OCI-LY7 (cell line): ENCODE measurements at regions not wholly inside any gene's neighbourhood (a gene's known extent, or its start where the extent isn't known, plus 50 kb on each side); places are given as distances from the start of the nearest gene placed in this dataset.

Experiments used
- BruUV-seq: library from RNA; stranded (reverse); fragments of 400-500 nt; replicated peaks from 2 replicates; lab custom pipeline; 2021; lab: Mats Ljungman, UMichigan
- CTCF ChIA-PET: fragments of 300-600 bp; sonication (Branson Sonifier 250); formaldehyde crosslinking; loops from one replicate; lab custom pipeline; 2022; ENCODE audit warnings: antibody characterized with exemption; ENCODE audit not compliant: unreplicated experiment; lab: Charles Lee
- POLR2A ChIA-PET: fragments of 300-600 bp; sonication (Branson Sonifier 250); formaldehyde crosslinking; loops from one replicate; lab custom pipeline; 2022; ENCODE audit warnings: antibody characterized with exemption; lab: Charles Lee
- DNase-seq: peaks from one replicate; pipeline ENCODE4 v3.0.0-alpha.2; 2015; ENCODE audit warnings: low spot score
- H2AFZ ChIP-seq: fragments of 200-600 bp; sonication (generic), shearing (Covaris generic); 2 replicates; pipeline ENCODE4 v1.6.1; 2014; ENCODE audit warnings: mild to moderate bottlenecking, antibody characterized with exemption, low read length, moderate library complexity
- H3K27ac ChIP-seq: fragments of 200-600 bp; sonication (generic); 2 replicates; pipeline ENCODE4 v1.5.1; 2014; ENCODE audit warnings: mixed run types, low read depth, mild to moderate bottlenecking, moderate library complexity, low read length, inconsistent platforms; ENCODE audit not compliant: poor library complexity, severe bottlenecking
- H3K36me3 ChIP-seq: fragments of 200-600 bp; sonication (generic); 2 replicates; pipeline ENCODE4 v1.6.1; 2014; ENCODE audit warnings: mild to moderate bottlenecking, antibody characterized with exemption, low read length, moderate library complexity, mixed read lengths; ENCODE audit not compliant: insufficient read depth
- H3K4me1 ChIP-seq: fragments of 200-600 bp; sonication (generic); 2 replicates; pipeline ENCODE4 v1.5.1; 2014; ENCODE audit warnings: mild to moderate bottlenecking, low read length; ENCODE audit not compliant: insufficient read depth, poor library complexity, severe bottlenecking
- H3K4me2 ChIP-seq: fragments of 200-600 bp; sonication (generic); 2 replicates; pipeline ENCODE4 v1.6.1; 2014; ENCODE audit warnings: mild to moderate bottlenecking, low read length
- H3K4me3 ChIP-seq: fragments of 200-600 bp; sonication (generic); 2 replicates; pipeline ENCODE4 v1.5.1; 2014; ENCODE audit warnings: mild to moderate bottlenecking, low read depth, low read length; ENCODE audit not compliant: poor library complexity, severe bottlenecking
- H3K79me2 ChIP-seq: fragments of 200-600 bp; sonication (generic); 2 replicates; pipeline ENCODE4 v1.6.1; 2016; ENCODE audit warnings: low read depth, mild to moderate bottlenecking, low read length, moderate library complexity, mixed read lengths; ENCODE audit not compliant: insufficient read depth
- H3K9me2 ChIP-seq: fragments of 200-600 bp; sonication (generic); 2 replicates; pipeline ENCODE4 v1.6.1; 2016; ENCODE audit warnings: mild to moderate bottlenecking, low read length, mixed read lengths; ENCODE audit not compliant: insufficient read depth
- H3K9me3 ChIP-seq: fragments of 200-600 bp; sonication (generic); 2 replicates; pipeline ENCODE4 v1.6.1; 2014; ENCODE audit warnings: mild to moderate bottlenecking, mixed run types, low read length, mixed read lengths
- H4K20me1 ChIP-seq: fragments of 200-600 bp; sonication (generic); 2 replicates; pipeline ENCODE4 v1.6.1; 2014; ENCODE audit warnings: mild to moderate bottlenecking, antibody characterized with exemption, low read length, moderate library complexity, mixed read lengths; ENCODE audit not compliant: insufficient read depth
- EZH2phosphoT487 ChIP-seq: fragments of 200-600 bp; sonication (generic); IDR thresholded peaks from 2 replicates; pipeline ENCODE4 v1.6.1; 2018; ENCODE audit warnings: low read depth, borderline replicate concordance, mild to moderate bottlenecking, mixed run types, antibody characterized with exemption, low read length, moderate library complexity, mixed read lengths
- intact Hi-C: fragments of 100-400 bp; cut with micrococcal nuclease; formaldehyde crosslinking; loops from one replicate; pipeline ENCODE4 v1.10.0; 2022; ENCODE audit not compliant: unreplicated experiment
- TF ChIP-seq, protein P1 (sequence below): fragments of 200-600 bp; sonication (generic); conservative IDR thresholded peaks from 2 replicates; pipeline ENCODE4 v1.5.1; 2014; ENCODE audit warnings: mild to moderate bottlenecking, antibody characterized with exemption, low read length, moderate library complexity, mixed read lengths

DNA sequence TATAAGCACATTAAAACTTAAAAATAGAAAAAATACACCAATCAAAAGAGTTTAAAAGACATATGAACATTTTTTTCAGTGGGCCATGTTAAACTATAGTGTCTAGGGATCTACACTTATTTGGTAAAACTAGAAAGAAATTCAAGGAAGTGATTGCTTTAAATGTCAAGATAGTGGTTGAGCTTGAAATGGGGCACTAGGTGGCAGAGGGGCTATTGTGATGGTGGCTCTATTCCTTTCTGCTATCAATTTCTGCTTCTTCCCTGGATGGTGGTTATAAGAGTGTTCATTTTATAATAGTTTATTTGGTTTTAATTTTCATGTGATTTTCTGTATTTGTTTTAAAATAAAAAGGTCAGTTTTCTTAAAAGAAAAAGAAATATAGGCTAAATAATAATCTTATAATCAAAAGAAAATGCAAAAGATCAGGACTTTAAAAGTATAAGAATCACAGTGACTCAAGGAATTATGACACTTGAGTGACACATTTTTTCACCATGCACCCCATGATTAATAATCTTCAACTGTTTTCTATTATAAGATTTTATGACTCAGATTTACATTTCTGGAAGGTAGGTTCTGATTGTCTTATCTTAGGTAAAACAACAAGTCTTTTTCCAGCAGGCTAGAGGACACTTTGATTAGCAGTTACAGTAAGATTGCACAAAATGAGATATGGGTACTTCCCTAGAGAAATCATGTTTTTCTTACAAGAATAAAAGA is 137.5 kb downstream of the FSCB start:
- intact Hi-C loops: no loop called here
- DNase-seq: no peak
- H2AFZ ChIP-seq: no peak overlapping the region
- CTCF ChIA-PET: no interaction called here
- no peaks in the 10 kb centered on the region for H3K79me2 ChIP-seq
- H3K9me3 ChIP-seq: no peaks in the 10 kb centered on the region
- no peak overlapping the region for H3K4me2 ChIP-seq
- no peaks in the 10 kb centered on the region for H3K36me3 ChIP-seq
- BruUV-seq: no TSS peak
- H3K27ac ChIP-seq: no peak overlapping the region
- H3K4me3 ChIP-seq: no peak overlapping the region
- no peaks in the 10 kb centered on the region for H3K4me1 ChIP-seq
- H4K20me1 ChIP-seq: no peaks in the 10 kb centered on the region
- POLR2A ChIA-PET: no interaction called here
- TF ChIP-seq, protein P1, sequence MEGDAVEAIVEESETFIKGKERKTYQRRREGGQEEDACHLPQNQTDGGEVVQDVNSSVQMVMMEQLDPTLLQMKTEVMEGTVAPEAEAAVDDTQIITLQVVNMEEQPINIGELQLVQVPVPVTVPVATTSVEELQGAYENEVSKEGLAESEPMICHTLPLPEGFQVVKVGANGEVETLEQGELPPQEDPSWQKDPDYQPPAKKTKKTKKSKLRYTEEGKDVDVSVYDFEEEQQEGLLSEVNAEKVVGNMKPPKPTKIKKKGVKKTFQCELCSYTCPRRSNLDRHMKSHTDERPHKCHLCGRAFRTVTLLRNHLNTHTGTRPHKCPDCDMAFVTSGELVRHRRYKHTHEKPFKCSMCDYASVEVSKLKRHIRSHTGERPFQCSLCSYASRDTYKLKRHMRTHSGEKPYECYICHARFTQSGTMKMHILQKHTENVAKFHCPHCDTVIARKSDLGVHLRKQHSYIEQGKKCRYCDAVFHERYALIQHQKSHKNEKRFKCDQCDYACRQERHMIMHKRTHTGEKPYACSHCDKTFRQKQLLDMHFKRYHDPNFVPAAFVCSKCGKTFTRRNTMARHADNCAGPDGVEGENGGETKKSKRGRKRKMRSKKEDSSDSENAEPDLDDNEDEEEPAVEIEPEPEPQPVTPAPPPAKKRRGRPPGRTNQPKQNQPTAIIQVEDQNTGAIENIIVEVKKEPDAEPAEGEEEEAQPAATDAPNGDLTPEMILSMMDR: no peak
- TF ChIP-seq EZH2phosphoT487: no peak
- H3K9me2 ChIP-seq: no peaks in the 10 kb centered on the region

DNA sequence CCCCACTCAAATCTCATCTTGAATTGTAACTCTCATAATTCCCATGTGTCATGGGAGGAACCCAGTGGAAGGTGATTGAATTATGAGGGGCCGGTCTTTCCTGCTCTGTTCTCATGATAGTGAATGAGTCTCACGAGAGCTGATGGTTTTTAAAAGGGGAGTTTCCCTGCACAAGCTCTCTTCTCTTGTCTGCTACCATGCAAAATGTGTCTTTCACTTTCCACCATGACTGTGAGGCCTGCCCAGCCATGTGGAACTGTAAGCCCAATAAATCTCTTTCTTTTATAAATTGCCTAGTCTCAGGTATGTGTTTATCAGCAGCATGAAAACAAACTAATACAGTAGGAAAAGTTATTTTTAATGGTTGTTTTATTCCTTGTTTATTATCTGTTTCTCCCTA is 146.0 kb downstream of the FSCB start:
- BruUV-seq: no TSS peak
- no peak overlapping the region for H3K27ac ChIP-seq
- no peak overlapping the region for H3K4me3 ChIP-seq
- no peaks in the 10 kb centered on the region for H3K4me1 ChIP-seq
- ChIA-PET POLR2A (no interaction called here), CTCF (no interaction called here)
- H3K36me3 ChIP-seq: no peaks in the 10 kb centered on the region
- H3K4me2 ChIP-seq: no peak overlapping the region
- no peaks in the 10 kb centered on the region for H3K9me3 ChIP-seq
- no peak overlapping the region for H2AFZ ChIP-seq
- H3K79me2 ChIP-seq: no peaks in the 10 kb centered on the region
- DNase-seq: no peak
- no peak for TF ChIP-seq EZH2phosphoT487
- TF ChIP-seq, protein P1: no peak
- no peaks in the 10 kb centered on the region for H3K9me2 ChIP-seq
- intact Hi-C loops: no loop called here
- no peaks in the 10 kb centered on the region for H4K20me1 ChIP-seq

DNA sequence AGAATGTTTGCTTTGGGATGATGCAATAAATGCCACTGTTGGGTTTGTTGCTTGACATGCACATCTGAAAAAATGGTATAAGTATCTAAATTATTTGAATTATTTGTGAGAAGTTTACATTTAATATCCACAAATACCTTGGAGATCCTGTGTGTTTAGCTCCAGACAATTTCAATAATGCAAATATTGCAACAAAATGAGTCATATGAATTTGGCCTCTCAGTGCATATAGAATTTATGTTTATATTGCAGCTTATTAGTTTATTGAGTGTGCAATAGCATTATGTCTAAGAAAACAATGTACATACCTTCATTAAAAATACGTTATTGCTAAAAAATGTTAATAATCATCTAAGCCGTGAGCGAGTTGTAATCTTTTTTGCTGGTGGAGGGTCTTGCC is 153.3 kb downstream of the FSCB start:
- Histone ChIP-seq H2AFZ (no peak overlapping the region), H4K20me1 (no peaks in the 10 kb centered on the region), H3K79me2 (no peaks in the 10 kb centered on the region), H3K4me2 (no peak overlapping the region), H3K36me3 (no peaks in the 10 kb centered on the region), H3K9me2 (no peaks in the 10 kb centered on the region), H3K9me3 (no peaks in the 10 kb centered on the region), H3K4me1 (no peaks in the 10 kb centered on the region), H3K4me3 (no peak overlapping the region), H3K27ac (no peak overlapping the region)
- intact Hi-C loops: no loop called here
- BruUV-seq: no TSS peak
- TF ChIP-seq EZH2phosphoT487: no peak
- TF ChIP-seq, protein P1: no peak
- CTCF ChIA-PET: no interaction called here
- POLR2A ChIA-PET: no interaction called here
- DNase-seq: no peak
